Smooth muscle cell (in vitro differentiated cells): ENCODE measurements at regions not wholly inside any gene's neighbourhood (a gene's known extent, or its start where the extent isn't known, plus 50 kb on each side); places are given as distances from the start of the nearest gene placed in this dataset.

ENCODE experiments used
- DNase-seq: peaks from one replicate; lab custom pipeline; 2025; ENCODE audit not compliant: unreplicated experiment; lab: John Stamatoyannopoulos, UW
- H2AFZ ChIP-seq: fragments of 200-600 bp; sonication (generic); 2 replicates; pipeline ENCODE4 v1.6.0; 2016; ENCODE audit warnings: antibody characterized with exemption, low read depth, mild to moderate bottlenecking
- H3F3A ChIP-seq: fragments of 200-600 bp; sonication (generic); 2 replicates; pipeline ENCODE4 v1.6.0; 2017; ENCODE audit warnings: antibody characterized with exemption, low read depth
- H3K27ac ChIP-seq: fragments of 200-600 bp; sonication (generic); 2 replicates; pipeline ENCODE4 v1.5.1; 2016; ENCODE audit warnings: low read depth, mild to moderate bottlenecking
- H3K27me3 ChIP-seq: fragments of 200-600 bp; sonication (generic); 2 replicates; pipeline ENCODE4 v1.6.1; 2016; ENCODE audit warnings: low read depth, mild to moderate bottlenecking
- H3K36me3 ChIP-seq: fragments of 200-600 bp; sonication (generic); 2 replicates; pipeline ENCODE4 v1.5.1; 2016; ENCODE audit warnings: low read depth
- H3K4me1 ChIP-seq: fragments of 200-600 bp; sonication (generic); 2 replicates; pipeline ENCODE4 v1.5.1; 2016; ENCODE audit warnings: low read depth
- H3K4me2 ChIP-seq: fragments of 200-600 bp; sonication (generic); 2 replicates; pipeline ENCODE4 v1.6.0; 2016; ENCODE audit warnings: mild to moderate bottlenecking
- H3K4me3 ChIP-seq: fragments of 200-600 bp; sonication (generic); 2 replicates; pipeline ENCODE4 v1.5.1; 2016; ENCODE audit warnings: mild to moderate bottlenecking
- H3K79me2 ChIP-seq: fragments of 200-600 bp; sonication (generic); 2 replicates; pipeline ENCODE4 v1.6.0; 2016; ENCODE audit warnings: low read depth, mild to moderate bottlenecking
- H3K9ac ChIP-seq: fragments of 200-600 bp; sonication (generic); 2 replicates; pipeline ENCODE4 v1.6.0; 2016; ENCODE audit warnings: low read depth
- H3K9me3 ChIP-seq: fragments of 200-600 bp; sonication (generic); replicated peaks from 2 replicates; pipeline ENCODE4 v1.5.1; 2016; ENCODE audit warnings: low read depth
- H4K20me1 ChIP-seq: fragments of 200-600 bp; sonication (generic); 2 replicates; pipeline ENCODE4 v1.6.0; 2016; ENCODE audit warnings: low read depth
- CTCF ChIP-seq: fragments of 200-600 bp; sonication (generic); IDR thresholded peaks from 2 replicates; pipeline ENCODE4 v1.5.1; 2017; ENCODE audit warnings: borderline replicate concordance, mild to moderate bottlenecking, antibody characterized with exemption; ENCODE audit not compliant: insufficient read depth, poor library complexity, severe bottlenecking
- WGBS: methylation state at CpG from one replicate; pipeline ENCODE4 v1.1.7; 2016; ENCODE audit warnings: low lambda C conversion rate; 5-methylcytosine and 5-hydroxymethylcytosine counted together

- Histone ChIP-seq H4K20me1 (no peaks in the 10 kb centered on the region), H3K4me1 (peaks cover 6% of the 10 kb centered on the region), H3K36me3 (no peaks in the 10 kb centered on the region), H3K27me3 (no peaks in the 10 kb centered on the region), H3K9ac (no peak overlapping the region), H3K79me2 (no peaks in the 10 kb centered on the region), H2AFZ (no peak overlapping the region), H3K9me3 (no peaks in the 10 kb centered on the region), H3K4me3 (no peak overlapping the region), H3K27ac (peak overlapping the region; percentile 65), H3F3A (peaks cover 5% of the 10 kb centered on the region), H3K4me2 (peak overlapping the region; percentile 44)
- 63% methylated on average over 1 of the region's 1 CpG for WGBS
- DNase-seq = no peak
- TF ChIP-seq CTCF = no peak
Observed at GRCh38 chr15:88394553-88395145, 72.5 kb downstream of the MRPL46 start.

- no peaks in the 10 kb centered on the region for H3K27me3 ChIP-seq
- peaks cover 6% of the 10 kb centered on the region for H3K4me1 ChIP-seq
- H3K4me2 ChIP-seq = peak overlapping the region; percentile 44
- H3K79me2 ChIP-seq = no peaks in the 10 kb centered on the region
- no peaks in the 10 kb centered on the region for H3K36me3 ChIP-seq
- H2AFZ ChIP-seq = no peak overlapping the region
- TF ChIP-seq CTCF = no peak
- peak overlapping the region; percentile 65 for H3K27ac ChIP-seq
- no peaks in the 10 kb centered on the region for H3K9me3 ChIP-seq
- H3K9ac ChIP-seq = no peak overlapping the region
- 60% methylated on average over 6 of the region's 6 CpGs for WGBS
- no peak overlapping the region for H3K4me3 ChIP-seq
- H4K20me1 ChIP-seq = no peaks in the 10 kb centered on the region
- H3F3A ChIP-seq = peaks cover 5% of the 10 kb centered on the region
- no peak for DNase-seq
Observed at GRCh38 chr15:88393719-88394519, 73.3 kb downstream of the MRPL46 start.

- H4K20me1 ChIP-seq = no peaks in the 10 kb centered on the region
- 90% methylated on average over 2 of the region's 2 CpGs for WGBS
- no peaks in the 10 kb centered on the region for H3K9me3 ChIP-seq
- no peaks in the 10 kb centered on the region for H3K36me3 ChIP-seq
- H3K4me1 ChIP-seq = peaks cover 11% of the 10 kb centered on the region
- no peak for DNase-seq
- H3K27me3 ChIP-seq = no peaks in the 10 kb centered on the region
- no peak overlapping the region for H3K4me3 ChIP-seq
- H3K4me2 ChIP-seq = no peak overlapping the region
- H3K9ac ChIP-seq = no peak overlapping the region
- H3F3A ChIP-seq = peaks cover 5% of the 10 kb centered on the region
- no peaks in the 10 kb centered on the region for H3K79me2 ChIP-seq
- no peak overlapping the region for H3K27ac ChIP-seq
- no peak for TF ChIP-seq CTCF
- H2AFZ ChIP-seq = no peak overlapping the region
Observed at GRCh38 chr15:88391700-88392099, 75.5 kb downstream of the MRPL46 start.
